ENCODE measurements at regions not wholly inside any gene's neighbourhood (a gene's known extent, or its start where the extent isn't known, plus 50 kb on each side); places are given as distances from the start of the nearest gene placed in this dataset.

DNA sequence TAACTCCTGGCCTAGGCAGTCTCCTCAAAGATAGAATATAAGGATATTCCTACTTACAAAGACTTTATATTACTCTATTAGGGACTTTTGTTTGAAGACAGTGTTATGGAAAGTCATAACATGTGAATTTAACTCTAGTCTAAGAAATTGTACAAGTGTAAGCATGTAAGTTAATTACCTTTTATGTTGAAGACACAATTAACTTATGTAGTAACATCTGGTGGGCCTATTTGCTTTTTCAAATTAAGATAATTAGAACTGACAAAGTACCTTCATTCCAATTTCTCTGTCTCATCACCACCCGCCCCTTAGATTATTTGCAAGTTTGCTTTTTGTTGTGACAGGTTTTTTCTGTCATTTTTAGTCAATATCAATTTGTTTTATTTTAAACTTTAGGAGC lies 126.0 kb upstream of the THSD7A start:
- no peak for DNase-seq
- TF ChIP-seq, protein P1, sequence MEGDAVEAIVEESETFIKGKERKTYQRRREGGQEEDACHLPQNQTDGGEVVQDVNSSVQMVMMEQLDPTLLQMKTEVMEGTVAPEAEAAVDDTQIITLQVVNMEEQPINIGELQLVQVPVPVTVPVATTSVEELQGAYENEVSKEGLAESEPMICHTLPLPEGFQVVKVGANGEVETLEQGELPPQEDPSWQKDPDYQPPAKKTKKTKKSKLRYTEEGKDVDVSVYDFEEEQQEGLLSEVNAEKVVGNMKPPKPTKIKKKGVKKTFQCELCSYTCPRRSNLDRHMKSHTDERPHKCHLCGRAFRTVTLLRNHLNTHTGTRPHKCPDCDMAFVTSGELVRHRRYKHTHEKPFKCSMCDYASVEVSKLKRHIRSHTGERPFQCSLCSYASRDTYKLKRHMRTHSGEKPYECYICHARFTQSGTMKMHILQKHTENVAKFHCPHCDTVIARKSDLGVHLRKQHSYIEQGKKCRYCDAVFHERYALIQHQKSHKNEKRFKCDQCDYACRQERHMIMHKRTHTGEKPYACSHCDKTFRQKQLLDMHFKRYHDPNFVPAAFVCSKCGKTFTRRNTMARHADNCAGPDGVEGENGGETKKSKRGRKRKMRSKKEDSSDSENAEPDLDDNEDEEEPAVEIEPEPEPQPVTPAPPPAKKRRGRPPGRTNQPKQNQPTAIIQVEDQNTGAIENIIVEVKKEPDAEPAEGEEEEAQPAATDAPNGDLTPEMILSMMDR (IDR thresholded peaks at IDR 0.05 in 8 of 11, conservative IDR thresholded peaks at IDR 0.05 in 3 of 11), result no peak
- TF ChIP-seq POLR2A (IDR thresholded peaks at IDR 0.05), result no peak
- TF ChIP-seq POLR2AphosphoS5 (IDR thresholded peaks at IDR 0.05), result no peak
- Histone ChIP-seq H3K27me3 (replicated peaks in 1 of 7) (no peaks in the 10 kb centered on the region), H3K36me3 (no peaks in the 10 kb centered on the region), H3K4me3 (no peak overlapping the region), H3K4me1 (no peaks in the 10 kb centered on the region), H3K27ac (no peak overlapping the region), H3K9me3 (peaks cover 0 to 3% (median 0%) of the 10 kb centered on the region in 8 donors)
- intact Hi-C loops (cut with DNase I; ENCODE audit: low total_unique reads), result no loop called here
- WGBS, 5 donors, result 39 to 77% (median 76%) methylated on average over 1 of the region's 1 CpG

DNA sequence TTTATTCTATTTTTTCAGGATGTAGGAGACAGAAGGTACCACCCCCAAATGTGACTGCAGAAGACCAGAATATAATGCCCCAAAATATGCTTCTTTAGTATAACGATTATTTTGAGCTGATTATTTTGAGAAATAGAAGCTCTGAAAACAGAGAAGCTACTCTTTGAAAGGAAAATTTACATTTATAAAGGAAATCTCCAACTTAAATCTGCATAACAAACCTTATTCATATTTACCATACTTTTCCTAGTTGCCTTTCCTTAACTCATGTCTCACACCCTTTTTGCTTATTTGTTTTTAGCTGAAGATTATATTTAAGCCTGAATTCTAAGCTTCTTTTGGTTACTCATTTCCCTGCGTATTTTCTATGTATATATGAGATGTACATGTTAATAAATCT lies 127.1 kb upstream of the THSD7A start:
- Histone ChIP-seq H3K27ac (no peak overlapping the region), H3K36me3 (no peaks in the 10 kb centered on the region), H3K9me3 (peaks cover 0 to 4% (median 0%) of the 10 kb centered on the region in 8 donors), H3K4me1 (no peaks in the 10 kb centered on the region), H3K27me3 (replicated peaks in 1 of 7) (no peaks in the 10 kb centered on the region), H3K4me3 (no peak overlapping the region)
- intact Hi-C loops (cut with DNase I; ENCODE audit: low total_unique reads), result no loop called here
- no peak for DNase-seq
- WGBS, 5 donors, result 61 to 71% (median 66%) methylated on average over 2 of the region's 2 CpGs
- TF ChIP-seq, protein P1 (IDR thresholded peaks at IDR 0.05 in 8 of 11, conservative IDR thresholded peaks at IDR 0.05 in 3 of 11), result no peak
- TF ChIP-seq POLR2A (IDR thresholded peaks at IDR 0.05), result no peak
- TF ChIP-seq POLR2AphosphoS5 (IDR thresholded peaks at IDR 0.05), result no peak

DNA sequence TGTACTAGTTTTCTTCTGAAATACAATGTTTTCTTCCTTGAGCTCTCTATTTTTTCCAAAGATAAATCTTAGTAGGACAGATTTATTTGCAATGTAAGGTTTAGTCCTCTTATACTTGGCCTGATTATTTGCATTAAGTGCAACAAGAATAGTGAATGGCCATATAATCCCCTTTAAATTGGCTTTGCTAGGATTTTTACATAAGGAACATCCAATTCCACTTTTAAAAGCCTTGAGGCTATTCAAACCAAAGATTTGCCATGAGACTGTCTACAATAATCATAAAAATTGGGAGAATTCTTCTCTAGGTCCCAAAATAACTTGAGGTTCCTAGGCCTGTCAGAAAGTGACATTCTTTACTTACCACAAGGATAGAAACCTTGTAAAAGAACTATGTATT lies 128.6 kb upstream of the THSD7A start:
- Histone ChIP-seq H3K4me3 (no peak overlapping the region), H3K36me3 (no peaks in the 10 kb centered on the region)
- no peak for TF ChIP-seq POLR2AphosphoS5 (IDR thresholded peaks at IDR 0.05)
- TF ChIP-seq POLR2A (IDR thresholded peaks at IDR 0.05), result no peak
- TF ChIP-seq, protein P1 (IDR thresholded peaks at IDR 0.05 in 8 of 11, conservative IDR thresholded peaks at IDR 0.05 in 3 of 11), result no peak

DNA sequence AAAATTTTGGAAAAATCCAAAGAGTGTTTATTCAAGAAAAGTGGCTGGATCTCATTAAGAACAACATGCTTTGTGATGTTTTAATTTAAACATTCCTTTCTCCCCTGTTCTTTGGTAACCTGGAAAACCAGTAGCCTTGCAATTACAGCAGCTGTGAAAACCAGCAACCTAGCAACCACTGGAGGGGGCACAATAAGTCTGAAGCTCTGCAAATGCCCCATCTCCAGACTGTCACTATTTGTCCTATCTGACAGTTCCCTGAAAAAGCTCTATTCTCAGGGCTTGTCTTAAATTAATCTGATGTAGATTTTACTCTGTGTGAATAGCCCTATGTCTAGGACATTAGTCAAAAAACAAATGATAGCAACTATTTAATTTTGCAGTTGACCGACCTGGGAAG lies 137.6 kb upstream of the THSD7A start:
- no peak overlapping the region for H3K4me3 ChIP-seq
- no peak for DNase-seq
- H3K36me3 ChIP-seq, result no peaks in the 10 kb centered on the region
- H3K27me3 ChIP-seq (replicated peaks in 1 of 7), result no peaks in the 10 kb centered on the region
- peaks cover 0 to 30% (median 17%) of the 10 kb centered on the region in 8 donors for H3K9me3 ChIP-seq
- TF ChIP-seq, protein P1 (IDR thresholded peaks at IDR 0.05 in 8 of 11, conservative IDR thresholded peaks at IDR 0.05 in 3 of 11), result no peak
- TF ChIP-seq POLR2AphosphoS5 (IDR thresholded peaks at IDR 0.05) (no peak), POLR2A (IDR thresholded peaks at IDR 0.05) (no peak)
- no peaks in the 10 kb centered on the region for H3K4me1 ChIP-seq
- 67 to 80% (median 78%) methylated on average over 1 of the region's 1 CpG for WGBS, 5 donors
- no peak overlapping the region for H3K27ac ChIP-seq
- intact Hi-C loops (cut with DNase I; ENCODE audit: low total_unique reads), result no loop called here

More for the DNA sequence above, 128.6 kb upstream of the THSD7A start:
- intact Hi-C loops (cut with DNase I; ENCODE audit: low total_unique reads), result no loop called here
- peaks cover 0 to 4% (median 0%) of the 10 kb centered on the region in 8 donors for H3K9me3 ChIP-seq
- no peaks in the 10 kb centered on the region for H3K27me3 ChIP-seq (replicated peaks in 1 of 7)
- no peaks in the 10 kb centered on the region for H3K4me1 ChIP-seq
- H3K27ac ChIP-seq, result no peak overlapping the region
- no peak for DNase-seq
